ENCODE measurements at regions not wholly inside any gene's neighbourhood (a gene's known extent, or its start where the extent isn't known, plus 50 kb on each side); places are given as distances from the start of the nearest gene placed in this dataset.

- DNase-seq: peak; percentile 86
These were observed 113.5 kb upstream of the ZNF678 start for GRCh38 chr1:227449741-227450441.

- peak; percentile 85 for DNase-seq
These were observed 114.3 kb upstream of the ZNF678 start for GRCh38 chr1:227449051-227449450.

DNA sequence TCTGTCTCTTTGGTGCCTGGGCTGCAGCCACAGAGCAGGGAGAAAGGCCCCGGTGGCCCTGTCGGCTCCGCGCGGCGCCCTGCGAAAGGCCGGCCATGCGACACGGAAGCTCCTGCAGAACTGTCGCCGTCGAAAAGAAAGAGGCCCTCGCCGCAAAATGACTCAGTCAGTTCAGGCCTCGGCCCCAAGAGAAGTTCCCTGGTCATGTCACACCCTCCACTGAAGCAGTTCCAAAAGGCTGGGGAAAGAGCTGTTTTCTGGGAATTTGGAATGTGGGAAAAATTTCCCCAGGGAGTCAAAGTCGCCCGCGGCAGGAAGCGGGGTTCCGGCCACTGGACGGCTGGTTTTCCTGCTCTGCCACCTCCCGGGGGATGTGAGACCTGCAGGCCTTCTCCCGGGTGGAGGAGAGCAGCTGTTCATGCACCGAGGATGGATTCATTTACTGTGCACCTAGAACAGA, 115.8 kb upstream of the ZNF678 start:
- no peak for DNase-seq

GRCh38 chr1:227445746-227446145, 117.6 kb upstream of the ZNF678 start:
- DNase-seq: no peak

DNA sequence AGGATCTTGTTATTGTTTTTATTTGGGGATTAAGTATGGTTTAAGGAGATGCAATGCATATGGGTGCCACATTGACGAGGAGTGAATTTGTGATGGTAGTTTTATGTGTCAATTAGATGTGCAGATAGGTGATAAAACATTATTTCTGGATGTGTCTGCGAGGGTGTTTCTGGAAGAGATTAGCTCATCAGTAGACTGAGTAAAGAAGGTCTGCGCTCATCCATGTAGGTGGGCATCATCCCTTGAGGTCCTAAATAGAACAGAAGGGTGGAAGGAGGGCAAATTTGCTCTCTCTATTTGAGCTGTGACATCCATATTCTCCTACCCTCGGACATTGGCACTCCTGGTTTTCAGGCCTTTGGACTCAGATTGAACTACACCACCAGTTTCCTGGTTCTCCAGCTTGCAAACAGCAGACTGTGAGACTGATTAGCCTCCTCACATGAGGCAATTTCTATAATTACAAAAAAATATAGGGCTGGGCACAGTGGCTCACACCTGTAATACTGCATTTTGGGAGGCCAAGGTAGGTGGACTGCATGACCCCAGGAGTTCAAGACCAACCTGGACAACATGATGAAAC, 118.2 kb upstream of the ZNF678 start:
- no peak for DNase-seq

DNA sequence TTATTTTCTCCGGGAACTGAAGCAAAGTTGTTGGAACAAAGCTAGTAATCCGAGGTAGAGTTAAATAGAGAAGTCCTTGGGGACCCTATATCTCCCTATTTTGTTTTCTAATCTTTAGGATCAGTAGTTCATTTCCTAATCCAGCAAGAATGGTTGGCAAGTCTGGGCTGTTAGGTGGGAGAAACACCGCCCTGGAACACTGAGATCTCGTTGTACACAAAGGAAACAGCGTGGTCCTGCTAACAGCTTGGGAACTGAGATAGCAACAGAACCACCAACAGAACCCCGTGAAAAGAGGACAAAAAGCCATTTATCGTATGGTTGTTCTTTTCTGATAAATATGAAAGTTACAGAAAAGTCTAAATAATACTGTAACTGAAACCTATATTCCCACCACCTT, 121.9 kb upstream of the CDC42BPA start:
- DNase-seq: peak; percentile 37

DNA sequence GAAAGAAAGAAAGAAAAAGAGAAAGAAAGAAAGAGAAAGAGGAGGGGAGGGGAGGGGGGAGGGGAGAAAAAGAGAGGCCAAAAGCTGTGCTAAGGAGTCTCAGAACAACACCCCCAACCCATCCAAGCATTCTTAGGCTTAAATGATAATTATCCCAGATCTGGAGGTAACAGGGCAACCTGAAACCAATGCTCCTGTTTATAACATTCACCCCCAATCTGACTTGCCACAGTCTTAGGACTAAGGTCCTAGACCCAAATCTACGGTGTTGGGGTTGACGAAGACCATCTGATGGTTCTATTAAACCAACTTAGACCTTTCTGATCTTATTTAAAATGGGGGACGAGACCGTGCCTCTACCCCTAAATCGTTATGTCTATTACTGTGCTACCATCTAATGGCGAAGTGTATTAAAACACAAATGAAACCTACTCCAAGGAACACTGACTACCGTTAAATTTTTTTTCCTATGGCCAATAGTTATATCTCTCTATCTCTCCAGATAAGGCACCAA, 119.3 kb upstream of the CDC42BPA start:
- peak; percentile 91 for DNase-seq

- peak; percentile 20 for DNase-seq
These were observed 116.6 kb upstream of the CDC42BPA start for GRCh38 chr1:227434808-227435444.

DNA sequence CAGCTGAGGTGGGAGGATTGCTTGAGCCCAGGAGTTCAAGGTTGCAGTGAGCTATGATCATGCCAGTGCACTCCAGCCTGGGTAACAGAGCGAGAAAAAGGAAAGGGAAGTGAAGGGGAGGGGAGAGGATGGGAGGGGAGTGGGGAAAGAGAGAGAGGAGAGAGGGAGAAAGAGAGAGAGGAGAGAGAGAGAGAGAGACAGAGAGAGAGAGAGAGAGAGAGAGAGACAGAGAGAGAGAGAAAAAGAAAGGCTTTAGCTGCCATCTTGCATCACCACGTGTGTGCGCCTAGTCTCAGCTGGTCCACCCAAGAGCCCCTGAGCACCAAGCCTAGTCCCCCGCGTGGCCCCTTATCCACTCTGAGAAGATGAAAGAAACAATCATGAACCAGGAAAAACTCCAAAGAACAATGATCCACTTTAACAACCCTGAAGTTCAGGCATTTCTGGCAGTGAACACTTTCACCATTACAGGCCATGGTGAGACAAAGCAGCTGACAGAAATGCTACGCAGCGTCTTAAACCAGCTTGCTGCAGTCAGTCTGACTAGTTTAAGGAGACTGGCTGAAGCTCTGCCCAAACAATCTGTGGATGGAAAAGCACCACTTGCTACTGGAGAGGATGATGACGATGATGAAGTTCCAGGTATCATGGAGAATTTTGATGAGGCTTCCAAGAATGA, 115.5 kb upstream of the CDC42BPA start:
- no peak for DNase-seq

DNA sequence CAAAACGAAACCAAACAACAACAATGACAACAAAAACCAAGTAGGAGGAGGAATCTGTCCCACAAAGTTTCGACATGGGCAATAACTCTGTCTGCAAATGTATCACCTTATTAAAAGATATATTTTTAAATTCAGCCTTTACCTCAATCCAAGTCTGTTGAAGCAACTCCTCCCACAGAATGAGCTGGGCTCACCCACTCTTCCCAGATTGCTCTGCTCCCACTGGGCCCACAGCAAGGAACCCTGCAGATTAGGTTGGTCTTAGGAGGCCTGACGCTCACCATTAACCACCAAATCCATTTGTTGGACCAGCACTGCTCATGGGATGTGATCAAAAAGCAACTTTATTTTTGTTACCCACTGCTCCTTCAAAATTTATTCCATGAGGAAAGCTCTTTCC, 114.7 kb upstream of the CDC42BPA start:
- no peak for DNase-seq

DNA sequence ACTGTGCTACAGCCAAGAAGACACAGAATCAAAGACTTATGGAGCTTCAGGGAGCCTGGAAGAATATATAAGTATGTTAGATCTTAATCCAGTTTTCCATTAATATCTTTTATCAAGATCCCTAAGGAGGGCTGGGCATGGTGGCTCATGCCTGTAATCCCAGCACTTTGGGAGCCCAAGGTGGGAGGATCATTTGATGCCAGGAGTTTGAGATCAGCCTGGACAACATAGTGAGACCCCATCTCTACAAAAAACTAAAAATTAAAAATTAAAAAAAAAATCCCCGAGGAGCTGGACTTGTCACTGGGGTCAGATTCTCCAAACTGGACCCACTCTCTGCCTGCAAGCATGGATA, 113.9 kb upstream of the CDC42BPA start:
- no peak for DNase-seq

DNA sequence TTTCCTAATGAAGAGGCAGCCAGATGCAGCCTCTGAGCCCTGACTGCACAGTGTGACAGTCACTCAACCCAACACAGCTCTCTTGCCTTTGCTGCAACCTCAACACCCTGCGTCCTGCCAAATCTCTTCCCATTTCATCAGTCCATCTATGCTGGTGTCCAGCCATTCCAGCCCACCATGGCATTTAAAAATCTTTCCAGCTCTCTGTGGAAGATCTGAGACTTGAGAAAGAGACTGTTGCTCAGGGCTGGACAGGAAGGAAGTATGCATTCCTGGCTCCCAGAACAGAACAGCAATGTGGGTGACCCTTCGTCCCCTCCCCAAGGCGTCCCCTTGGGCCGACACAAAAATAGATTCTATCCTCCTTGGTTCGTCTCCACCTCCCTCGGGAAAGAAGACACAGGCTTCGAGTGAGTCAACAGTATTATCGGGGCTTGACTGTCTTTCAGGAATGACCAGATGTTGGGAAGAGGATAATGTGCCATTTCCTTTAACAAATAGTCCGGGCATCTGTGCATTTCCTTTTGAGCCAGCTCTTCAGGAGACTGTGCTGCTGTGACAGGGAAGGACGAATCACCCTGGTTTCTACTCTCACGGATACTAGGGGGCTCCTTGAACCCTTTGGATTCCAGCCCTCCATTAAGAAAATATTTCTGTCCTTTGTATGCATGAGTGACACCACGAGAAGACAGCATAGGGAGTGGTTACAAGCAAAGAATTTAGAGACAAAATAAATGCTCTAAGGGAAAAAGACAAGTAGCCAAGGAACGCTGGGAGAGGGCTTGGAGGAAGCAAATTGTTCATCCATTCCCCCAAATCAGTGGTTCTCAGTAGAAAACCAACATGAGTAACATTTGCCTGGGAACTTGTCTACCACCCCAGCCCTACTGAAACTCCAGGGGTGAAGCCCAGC, 111.4 kb upstream of the CDC42BPA start:
- no peak for DNase-seq

DNA sequence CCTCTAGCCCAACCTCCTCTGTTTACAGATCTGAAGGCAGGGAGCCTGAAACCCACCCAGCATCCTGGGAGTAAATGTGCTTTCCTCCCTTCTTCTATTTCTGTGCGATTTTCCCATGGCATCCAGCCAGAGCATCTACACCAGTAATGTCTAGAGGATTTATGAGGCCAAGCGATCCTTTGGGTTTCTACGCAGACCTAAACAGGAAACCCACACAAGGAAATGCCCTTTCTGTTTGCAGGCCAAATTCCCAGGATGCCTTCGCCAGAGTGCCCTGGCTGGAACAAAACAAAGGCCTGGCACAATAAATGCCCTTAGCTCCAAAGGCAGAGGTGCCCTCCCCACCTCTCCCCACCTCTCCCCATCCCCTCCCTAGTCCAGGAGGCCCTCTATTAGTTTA, 110.5 kb upstream of the CDC42BPA start:
- DNase-seq: no peak

DNA sequence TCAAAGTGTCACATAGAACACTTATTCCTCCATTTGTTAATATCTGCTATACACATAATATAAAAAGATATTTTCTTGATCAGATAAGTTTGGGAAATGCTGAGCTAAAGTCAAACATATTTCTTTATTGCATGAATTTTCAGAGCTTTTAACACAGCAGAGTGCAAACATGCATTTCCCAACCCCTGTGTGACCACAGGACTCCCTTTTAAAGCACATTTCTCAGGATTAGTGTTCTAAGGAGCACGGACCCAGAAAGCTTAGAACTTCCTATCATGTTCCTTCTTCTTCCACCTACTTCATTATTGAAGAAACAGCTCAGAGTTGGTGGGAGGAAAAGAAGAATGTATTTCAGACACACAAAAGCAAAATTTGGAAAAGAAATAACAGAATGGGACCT, 109.1 kb upstream of the CDC42BPA start:
- no peak for DNase-seq

- DNase-seq: no peak
These were observed 106.7 kb upstream of the CDC42BPA start for GRCh38 chr1:227424953-227425352.

DNA sequence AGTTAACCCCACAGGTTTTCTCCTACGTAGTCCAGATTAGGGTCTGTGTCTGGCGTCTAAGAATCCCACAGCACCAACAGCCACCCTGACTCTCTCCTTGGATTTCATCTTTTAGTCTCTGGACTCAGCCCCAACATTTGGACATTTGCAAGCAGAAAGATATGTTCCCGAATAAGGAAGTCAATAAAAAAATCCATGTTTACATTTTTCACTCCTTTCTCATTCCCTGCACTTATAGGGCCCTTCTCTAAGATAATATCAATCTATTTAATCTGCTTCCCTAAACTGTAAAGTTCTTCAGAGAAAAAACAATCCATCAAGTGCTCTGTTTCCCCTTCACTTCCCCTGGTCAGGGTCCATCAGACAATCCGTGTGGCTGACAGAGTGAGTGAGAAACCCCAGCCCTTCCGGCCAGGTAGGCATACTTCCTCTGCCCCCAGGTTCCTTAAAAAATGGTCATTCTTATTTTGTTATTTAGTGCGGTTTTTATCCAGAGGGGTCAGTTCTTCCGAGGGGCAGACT, 105.9 kb upstream of the CDC42BPA start:
- no peak for DNase-seq

DNA sequence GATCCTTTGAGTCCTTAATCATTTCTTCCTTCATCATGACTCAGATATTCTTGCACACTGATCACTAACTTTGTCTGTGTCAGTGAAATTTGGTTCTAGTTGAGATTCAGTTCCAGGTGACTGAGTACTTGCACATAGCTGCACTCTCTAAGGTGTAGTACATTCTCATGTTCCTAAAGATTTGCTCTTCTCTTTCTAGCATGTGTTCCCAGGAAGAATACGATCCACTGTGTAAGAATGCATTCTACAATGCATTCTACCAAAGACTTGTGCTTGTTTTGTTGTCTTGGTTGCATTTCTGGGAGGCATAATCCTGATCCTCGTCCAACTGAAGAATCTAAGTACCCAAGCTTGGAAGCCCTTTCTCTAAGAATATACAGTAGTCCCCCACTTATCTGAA, 104.3 kb upstream of the CDC42BPA start:
- DNase-seq: no peak

- no peak for DNase-seq
These were observed 101.9 kb upstream of the CDC42BPA start for GRCh38 chr1:227420147-227420546.

DNA sequence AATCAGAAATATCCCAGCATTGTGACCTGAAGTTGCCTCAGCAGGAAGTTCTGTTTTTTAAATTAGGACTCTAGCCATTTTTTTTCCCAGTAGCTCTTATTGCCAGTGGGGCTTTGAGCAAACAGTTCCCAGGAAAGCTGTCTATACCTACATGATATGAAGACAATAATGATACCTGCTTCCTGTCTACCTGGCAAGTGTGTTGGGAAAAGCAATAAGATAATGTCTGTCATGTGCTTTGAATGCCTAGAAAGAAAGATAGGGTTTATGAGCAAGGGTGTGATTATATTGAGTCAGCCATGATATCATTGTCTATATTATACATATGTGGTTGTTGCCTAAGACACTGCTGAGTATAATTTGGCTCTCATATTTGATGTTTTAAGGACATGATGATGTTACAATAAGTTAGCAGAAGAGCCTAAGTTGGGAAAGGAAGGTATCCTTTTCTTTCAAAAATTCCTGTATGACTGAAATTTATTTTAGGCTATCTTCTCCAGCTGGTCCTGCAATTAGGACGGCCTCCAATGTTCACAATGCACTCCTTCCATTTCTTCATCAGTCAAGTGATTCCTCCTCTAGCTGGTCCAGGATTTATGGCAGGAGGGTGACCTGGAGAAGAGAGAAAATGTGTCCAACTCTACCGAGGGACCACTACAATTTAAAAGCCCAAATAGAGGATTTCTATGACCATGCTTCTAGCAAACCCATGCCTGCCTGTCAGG, 99.6 kb upstream of the CDC42BPA start:
- DNase-seq: no peak

DNA sequence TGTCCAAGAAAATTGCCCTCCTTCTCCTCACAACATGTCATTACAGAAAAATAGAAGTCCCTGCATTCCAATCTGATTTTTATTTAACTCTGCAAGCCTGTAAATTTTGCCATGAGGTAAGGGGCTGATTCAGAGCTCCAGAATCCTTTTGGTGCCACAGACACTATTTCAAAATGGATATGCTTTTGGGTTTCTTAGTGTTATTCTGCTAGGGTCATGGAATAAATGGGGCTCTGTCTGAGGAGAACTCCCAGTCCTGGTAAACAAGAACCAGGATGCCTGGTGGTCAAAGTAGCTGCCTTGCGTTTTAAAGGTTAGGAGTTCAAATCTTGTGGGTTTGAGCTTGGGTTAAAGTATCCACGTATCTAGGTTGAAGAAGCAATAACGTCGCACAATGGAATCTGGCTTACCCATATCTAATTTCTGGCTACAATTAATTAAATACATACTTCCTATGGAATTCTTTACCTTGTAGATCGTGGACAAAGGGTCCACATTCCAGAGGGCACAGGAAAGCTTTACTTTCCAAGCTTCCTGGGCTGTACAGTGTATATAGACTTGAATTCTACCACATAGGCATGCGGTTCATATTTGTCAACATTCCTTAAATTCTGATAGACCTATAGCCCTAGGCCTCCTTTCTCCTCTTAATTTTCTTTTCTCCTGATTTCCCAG, 98.0 kb upstream of the CDC42BPA start:
- no peak for DNase-seq

Data from OCI-M1 (cell line).